GM12873 (cell line): ENCODE measurements at regions not wholly inside any gene's neighbourhood (a gene's known extent, or its start where the extent isn't known, plus 50 kb on each side); places are given as distances from the start of the nearest gene placed in this dataset.

ENCODE experiments used
- CTCF ChIP-seq: IDR thresholded peaks from 2 replicates; pipeline ENCODE4 v1.5.1; 2012; ENCODE audit warnings: low read depth, mild to moderate bottlenecking, moderate library complexity, low read length, control low read depth; ENCODE audit not compliant: insufficient read depth; ENCODE audit errors: missing control alignments

- no peak for TF ChIP-seq CTCF
Observed at GRCh38 chr15:99511531-99511865, 54.3 kb upstream of the MEF2A start.

GRCh38 chr15:99511866-99512661 is 53.7 kb upstream of the MEF2A start:
- TF ChIP-seq CTCF: peak; percentile 35

GRCh38 chr15:99514306-99514705 is 51.5 kb upstream of the MEF2A start:
- TF ChIP-seq CTCF: no peak
